Muscle of back (tissue), 3 donors: ENCODE measurements at regions not wholly inside any gene's neighbourhood (a gene's known extent, or its start where the extent isn't known, plus 50 kb on each side); places are given as distances from the start of the nearest gene placed in this dataset.

Experiments used
- DNase-seq, 3 donors: peaks; one replicate each; pipeline versions ENCODE4 v3.0.0 to v3.0.0-alpha.2; 2013

DNA sequence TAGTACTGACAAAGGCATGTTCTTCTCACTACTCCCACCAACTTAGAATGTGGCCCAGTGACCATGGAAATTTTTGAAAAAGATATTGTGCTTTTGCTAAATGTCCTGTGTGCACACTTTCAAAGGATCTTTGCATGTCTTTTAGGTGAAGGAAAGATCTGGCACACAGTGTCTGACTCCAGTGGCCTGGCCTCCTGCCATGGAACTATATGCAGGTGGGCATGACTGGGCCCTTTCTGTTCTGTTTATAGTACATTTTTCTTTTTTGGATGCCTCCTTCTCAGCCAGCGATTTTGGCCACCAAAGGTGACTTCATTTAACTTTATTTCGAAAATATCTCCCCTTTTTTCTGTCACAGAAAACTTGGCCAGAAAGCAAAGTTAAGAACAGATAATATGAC lies 999.7 kb upstream of the PIK3C3 start:
- DNase-seq = no peak

DNA sequence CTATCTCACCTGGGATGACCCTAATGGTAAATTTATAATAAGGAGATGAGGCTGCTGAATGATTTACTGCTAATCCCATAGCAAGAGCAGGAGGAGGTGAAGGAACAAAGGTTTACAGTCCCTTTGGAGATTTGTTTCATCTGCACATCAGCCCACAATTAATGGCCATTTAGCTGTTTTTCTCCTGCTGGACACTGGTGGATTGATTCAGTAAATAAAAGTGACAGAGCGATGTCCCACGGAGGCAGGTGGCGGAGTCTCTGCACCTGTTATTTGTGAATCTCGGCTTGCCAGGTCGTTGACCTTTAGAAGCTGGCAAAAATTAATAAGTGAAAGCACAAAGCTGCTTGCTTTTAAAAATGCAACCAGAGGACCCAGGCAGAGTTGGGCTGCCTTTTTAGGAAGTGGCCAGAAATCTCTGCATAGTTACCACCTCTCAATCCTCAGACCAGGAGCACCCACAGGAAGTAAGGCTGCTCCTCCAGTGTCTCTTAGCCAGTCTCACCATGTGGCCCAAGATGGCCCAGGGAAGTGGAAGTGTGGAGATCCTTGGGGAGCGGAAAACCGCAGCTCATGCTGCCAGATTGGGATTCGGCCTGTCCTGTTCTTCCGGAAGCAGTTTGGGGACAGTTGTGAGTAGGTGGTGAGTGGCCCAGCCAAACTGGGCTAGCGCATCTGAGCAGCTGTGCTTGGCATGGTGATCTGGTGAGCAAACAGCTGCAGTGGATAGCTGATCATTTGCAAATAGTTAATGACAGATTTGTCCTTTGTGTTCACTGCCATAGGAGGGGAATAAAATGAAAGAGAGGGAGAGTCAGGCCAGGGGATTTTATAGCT lies 1005.7 kb upstream of the PIK3C3 start:
- peak in 1 of 3 donors; percentile 55 for DNase-seq

- peak in 2 of 3 donors; percentile 18 to 58 for DNase-seq
These were observed 1010.5 kb upstream of the PIK3C3 start for GRCh38 chr18:40944576-40944975.

- DNase-seq = peak in 2 of 3 donors; percentile 30 to 70
These were observed 1015.1 kb upstream of the PIK3C3 start for GRCh38 chr18:40939656-40940515.

DNA sequence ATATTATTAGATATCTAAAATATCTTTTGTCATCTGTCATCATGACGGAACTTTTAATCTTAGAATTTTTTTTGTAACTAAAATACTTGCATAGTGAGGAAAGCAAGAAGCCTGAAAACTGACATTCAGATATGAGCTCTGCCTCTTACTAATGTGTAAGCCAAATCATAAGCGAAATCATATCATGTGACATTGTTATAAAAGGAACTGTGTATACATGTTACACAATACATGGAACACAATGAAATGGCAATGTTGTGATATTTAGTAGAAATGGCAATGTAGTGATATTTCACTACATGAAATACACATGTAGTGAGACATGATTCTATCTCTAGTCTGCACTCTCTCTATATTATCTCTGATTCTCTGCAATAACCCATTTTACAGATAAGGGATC lies 1016.4 kb upstream of the PIK3C3 start:
- DNase-seq = peak in 1 of 3 donors; percentile 10

DNA sequence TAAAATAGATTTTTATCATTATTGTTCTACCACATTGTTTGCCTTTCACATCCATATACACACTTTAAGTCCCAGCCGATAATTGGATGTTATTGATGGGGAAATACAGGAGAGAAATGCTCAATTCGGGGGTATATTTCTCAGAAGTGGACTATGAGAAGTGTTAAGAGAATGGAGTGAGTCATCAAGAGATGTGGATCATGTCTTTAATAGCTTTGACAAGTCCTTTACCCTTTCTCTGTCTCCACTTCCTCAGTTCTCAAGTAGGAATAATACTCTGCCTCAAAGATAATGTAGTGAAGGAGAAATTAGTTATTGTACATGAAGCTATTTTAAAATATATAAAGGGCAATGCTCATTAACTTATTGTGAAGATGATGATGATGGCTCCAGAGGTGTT lies 1017.6 kb upstream of the PIK3C3 start:
- DNase-seq = no peak

DNA sequence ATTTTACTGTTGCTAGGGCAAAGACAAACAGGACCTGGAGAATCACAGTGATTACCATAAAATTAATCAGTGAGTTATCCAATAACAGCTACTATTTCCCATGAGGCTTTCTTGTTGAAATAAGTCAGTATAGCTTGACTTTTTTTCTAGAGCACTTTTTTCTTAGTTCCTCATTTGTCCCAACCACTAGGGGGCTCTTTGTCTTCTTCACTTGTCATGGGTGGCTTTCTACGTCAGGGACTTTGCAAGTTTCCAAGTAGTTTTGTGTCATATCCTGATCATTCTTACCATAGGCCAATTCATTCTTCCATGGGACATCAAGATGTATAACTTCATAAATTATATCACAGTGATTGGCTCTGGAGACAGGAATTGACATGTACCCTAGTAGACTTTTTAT lies 1019.6 kb upstream of the PIK3C3 start:
- DNase-seq = no peak

- DNase-seq = no peak
These were observed 1022.2 kb upstream of the PIK3C3 start for GRCh38 chr18:40932862-40933261.

GRCh38 chr18:40930211-40930882 lies 1024.7 kb upstream of the PIK3C3 start:
- no peak for DNase-seq

GRCh38 chr18:40929399-40929798 lies 1025.6 kb upstream of the PIK3C3 start:
- DNase-seq = no peak

- DNase-seq = no peak
These were observed 1028.4 kb upstream of the PIK3C3 start for GRCh38 chr18:40926679-40927078.

DNA sequence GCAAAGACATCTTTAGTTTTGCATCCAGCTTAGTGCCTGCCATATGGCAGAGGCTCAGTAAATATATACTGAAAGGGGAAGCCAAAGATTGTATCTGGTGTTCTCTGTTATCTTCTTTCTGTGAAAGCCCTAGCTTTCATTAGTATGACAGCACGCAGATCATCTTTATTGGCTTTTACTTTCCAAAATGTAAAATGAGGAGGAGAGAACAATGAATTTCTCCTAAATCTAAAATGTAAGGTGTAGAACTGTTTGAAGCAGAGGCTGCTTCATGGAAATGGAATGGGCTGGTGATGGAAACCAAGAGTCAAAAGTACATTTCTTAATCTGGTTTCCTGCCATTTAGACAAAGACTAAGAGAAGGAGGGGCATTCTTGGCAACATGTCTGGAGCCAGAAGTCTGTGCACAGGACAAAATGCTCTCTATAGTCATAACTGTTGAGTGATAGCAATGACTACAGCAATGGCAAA lies 1029.9 kb upstream of the PIK3C3 start:
- DNase-seq = no peak

DNA sequence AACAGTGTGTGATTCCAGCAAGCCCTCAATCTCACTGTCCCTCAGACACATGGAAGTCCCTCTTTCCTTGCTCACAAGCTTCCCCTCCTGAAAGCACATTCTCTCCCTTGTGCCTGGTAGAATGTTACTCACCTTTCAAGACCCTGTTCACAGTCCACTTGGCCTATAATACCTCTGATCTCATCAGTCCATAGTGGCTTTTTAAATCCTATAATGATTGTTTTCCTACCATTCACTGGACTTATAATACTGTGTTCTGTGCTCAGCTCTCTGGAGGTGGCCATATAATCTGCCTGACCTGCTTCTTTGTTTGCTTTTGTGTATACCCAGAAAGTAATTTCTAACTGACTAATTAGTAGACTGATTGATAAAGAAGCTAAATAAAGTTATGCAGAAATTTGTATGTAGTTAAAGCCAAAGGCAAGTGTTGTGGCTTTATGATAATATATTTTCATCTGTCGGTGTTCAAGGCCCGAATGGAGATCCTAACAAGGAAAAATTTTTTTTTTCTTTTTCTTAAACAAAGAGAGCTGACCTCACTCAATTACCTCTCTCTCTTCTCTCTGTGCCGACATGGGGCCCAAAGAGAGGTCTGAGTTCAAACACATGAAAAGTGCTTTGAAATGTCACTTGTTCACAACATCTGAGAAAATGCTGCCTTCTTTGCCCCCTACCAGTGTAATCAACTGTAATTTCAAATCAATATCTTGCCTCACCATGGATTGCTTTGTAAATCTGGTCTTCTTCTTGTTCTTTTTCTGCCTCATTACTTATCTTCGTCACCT lies 1033.0 kb upstream of the PIK3C3 start:
- DNase-seq = no peak

- DNase-seq = peak in 1 of 3 donors; percentile 43
These were observed 1038.0 kb upstream of the PIK3C3 start for GRCh38 chr18:40917056-40917455.

DNA sequence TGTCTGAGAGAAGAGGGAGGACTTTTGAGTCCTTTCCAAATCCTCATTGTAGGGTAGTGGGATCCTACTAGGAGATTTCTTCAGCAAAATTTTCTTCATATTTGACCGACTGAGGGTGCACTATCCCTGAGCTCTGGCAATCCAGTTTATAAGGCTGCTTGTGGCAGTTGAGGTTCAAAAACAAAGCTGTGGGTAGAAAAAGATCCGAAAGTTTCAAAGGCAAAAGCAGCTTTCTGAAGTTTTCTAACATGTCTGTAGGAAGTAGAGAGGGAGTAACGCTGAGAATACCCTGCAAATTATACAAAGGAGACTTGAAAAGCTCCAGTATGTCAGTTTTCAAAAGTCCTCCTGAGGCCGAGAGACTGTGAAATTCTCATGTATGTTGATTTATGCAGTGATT lies 1039.3 kb upstream of the PIK3C3 start:
- no peak for DNase-seq

GRCh38 chr18:40911582-40912254 lies 1043.3 kb upstream of the PIK3C3 start:
- peak in 1 of 3 donors; percentile 22 for DNase-seq

GRCh38 chr18:40911041-40911440 lies 1044.0 kb upstream of the PIK3C3 start:
- no peak for DNase-seq

GRCh38 chr18:40907842-40908241 lies 1047.2 kb upstream of the PIK3C3 start:
- DNase-seq = peak in 1 of 3 donors; percentile 2

- peak in 2 of 3 donors; percentile 6 to 20 for DNase-seq
These were observed 1050.7 kb upstream of the PIK3C3 start for GRCh38 chr18:40904295-40904694.

DNA sequence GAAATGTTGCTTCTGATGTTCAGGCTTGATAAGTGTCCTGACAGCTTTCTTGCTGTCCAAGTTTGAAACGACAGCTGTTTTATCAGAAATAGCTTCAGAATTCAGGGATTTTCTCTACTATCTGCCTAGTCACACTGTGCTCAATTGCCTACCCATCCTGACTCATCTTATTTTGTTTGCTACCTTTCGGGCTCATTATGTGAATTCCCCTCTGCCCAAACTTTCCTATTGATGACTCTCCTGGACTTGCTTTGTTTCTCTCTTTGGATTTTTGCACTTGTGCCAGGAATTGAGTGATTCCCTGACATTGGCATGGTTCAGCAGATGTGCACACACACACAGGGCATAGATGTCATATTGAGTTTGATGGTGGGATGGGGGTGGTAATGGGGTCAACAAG lies 1052.6 kb upstream of the PIK3C3 start:
- DNase-seq = no peak

DNA sequence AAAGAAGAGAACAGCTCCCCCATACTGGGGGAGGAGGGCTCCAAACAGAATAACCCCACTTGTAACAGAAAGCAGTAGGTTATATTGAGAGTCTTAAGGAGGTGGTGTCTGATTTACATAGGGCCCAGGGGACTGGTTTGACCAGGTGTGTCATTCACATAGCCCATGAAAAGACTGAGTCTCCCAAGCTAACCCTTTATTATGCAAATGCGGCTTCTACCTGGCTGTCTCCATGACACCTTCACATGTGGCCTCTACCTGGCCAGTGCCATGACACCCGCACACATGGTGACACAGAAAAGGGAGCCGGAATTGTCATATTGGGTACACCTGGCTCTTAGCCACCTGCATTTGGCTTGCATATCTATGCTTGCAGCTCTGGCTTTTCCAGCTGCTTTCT lies 1057.2 kb upstream of the PIK3C3 start:
- no peak for DNase-seq
